OCI-LY3 (cell line): ENCODE measurements at regions not wholly inside any gene's neighbourhood (a gene's known extent, or its start where the extent isn't known, plus 50 kb on each side); places are given as distances from the start of the nearest gene placed in this dataset.

Experiments used
- CTCF ChIP-seq: fragments of 200-600, 300-600 bp; sonication (generic); IDR thresholded peaks from 2 replicates; pipeline ENCODE4 v1.5.1; 2014; ENCODE audit warnings: antibody characterized with exemption, low read length, low read depth
- EZH2phosphoT487 ChIP-seq: fragments of 200-600 bp; shearing (Covaris generic); IDR thresholded peaks from 2 replicates; pipeline ENCODE4 v1.6.1; 2018; ENCODE audit warnings: antibody characterized with exemption, mixed run types, low read depth

- no peak for TF ChIP-seq CTCF
- TF ChIP-seq EZH2phosphoT487, result no peak
Measured at GRCh38 chr12:72098622-72099021, 160.0 kb downstream of the TPH2 start.
